Hematopoietic multipotent progenitor cell treated with erythropoietin and hydrocortisone succinate and interleukin-3 and kit ligand, for 6 days (in vitro differentiated cells): ENCODE measurements at regions not wholly inside any gene's neighbourhood (a gene's known extent, or its start where the extent isn't known, plus 50 kb on each side); places are given as distances from the start of the nearest gene placed in this dataset.
A peak's percentile ranks its signal among the peaks of the same experiment; 100 is the strongest.

ENCODE experiments used
- DNase-seq: peaks from one replicate; pipeline ENCODE4 v3.0.0-alpha.2; 2015

DNA sequence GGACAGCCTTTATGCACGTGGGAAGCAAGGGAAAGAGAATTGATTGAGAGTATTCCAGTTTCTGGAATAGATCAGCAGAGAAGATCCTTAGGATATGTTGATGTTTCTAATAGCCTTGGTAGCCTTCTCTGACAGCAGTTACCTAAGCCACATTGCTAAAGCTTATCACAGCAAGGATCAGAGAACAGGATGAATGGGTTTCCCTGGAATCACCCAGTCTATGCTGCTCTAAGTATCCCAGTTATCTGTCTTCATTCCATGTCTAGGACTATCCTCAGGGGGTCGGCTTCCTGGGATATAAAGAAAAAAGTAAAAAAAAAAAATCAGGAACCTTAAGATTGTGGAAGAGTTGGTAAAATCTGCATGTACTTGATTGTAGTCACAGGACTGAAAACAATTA lies 352.0 kb upstream of the AKR1E2 start:
- no peak for DNase-seq

GRCh38 chr10:4472190-4472904 lies 353.7 kb upstream of the AKR1E2 start:
- no peak for DNase-seq

- DNase-seq: no peak
These were observed 355.7 kb upstream of the AKR1E2 start for GRCh38 chr10:4470231-4470835.

DNA sequence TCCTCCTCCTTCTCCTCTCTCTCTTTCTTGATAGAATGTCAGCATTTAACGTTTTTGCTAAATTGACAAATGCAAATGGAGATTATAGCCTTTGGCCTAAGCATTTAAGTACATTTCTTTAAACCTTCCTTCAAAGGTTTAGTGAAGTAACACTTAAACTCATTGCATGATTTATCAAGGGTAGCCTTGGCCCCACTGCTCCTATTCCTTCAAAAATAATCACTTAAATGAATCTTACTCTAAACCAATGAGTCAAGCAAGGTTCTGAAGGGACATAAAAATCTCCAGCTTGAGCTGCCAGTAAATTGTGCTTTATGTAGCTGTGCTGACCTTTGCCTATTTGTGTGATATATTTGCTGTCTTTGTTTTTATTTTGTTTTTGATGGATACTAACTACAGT lies 358.5 kb upstream of the AKR1E2 start:
- DNase-seq: no peak

GRCh38 chr10:4460267-4460666 lies 365.7 kb upstream of the AKR1E2 start:
- no peak for DNase-seq

- DNase-seq: no peak
These were observed 366.5 kb upstream of the AKR1E2 start for GRCh38 chr10:4459531-4459930.

GRCh38 chr10:4457597-4457996 lies 368.4 kb upstream of the AKR1E2 start:
- no peak for DNase-seq

- DNase-seq: no peak
These were observed 369.2 kb upstream of the AKR1E2 start for GRCh38 chr10:4456776-4457175.

DNA sequence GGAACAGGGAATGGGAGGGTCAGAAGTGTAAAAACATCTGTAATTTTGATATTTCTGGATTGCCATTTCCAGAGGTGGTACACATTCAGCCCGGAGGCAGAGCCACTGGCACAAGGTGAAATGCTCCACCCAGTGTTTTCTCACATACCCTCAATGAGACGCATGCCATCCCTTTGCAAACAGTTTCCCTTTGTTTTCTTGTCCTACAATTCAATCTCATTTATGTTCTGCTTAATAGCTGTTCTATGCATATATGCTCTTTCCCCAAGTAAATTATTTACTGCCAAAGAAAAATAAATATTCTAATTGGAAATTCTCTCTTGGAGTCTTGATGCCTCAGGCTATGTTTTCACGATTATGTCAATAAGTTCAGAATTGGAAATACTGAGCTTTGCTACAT lies 369.7 kb upstream of the AKR1E2 start:
- no peak for DNase-seq

DNA sequence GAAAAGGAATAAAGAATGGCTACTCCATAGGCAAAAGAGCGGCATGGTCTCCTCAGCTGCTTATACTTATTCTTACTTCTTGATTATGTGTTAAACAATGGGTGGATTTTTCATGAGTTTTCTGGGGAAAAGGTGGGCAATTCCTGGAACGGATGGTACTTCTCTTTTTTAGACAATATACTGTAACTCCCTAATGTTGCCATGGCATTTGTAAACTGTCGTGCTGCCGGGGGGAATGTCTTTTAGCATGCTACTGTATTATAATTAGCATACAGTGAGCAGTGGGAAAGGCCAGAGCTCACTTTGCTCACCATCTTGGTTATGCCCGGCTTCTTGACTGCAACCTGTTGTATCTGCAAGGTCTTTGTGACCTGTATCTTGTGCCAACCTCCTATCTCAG lies 372.1 kb upstream of the AKR1E2 start:
- no peak for DNase-seq

DNA sequence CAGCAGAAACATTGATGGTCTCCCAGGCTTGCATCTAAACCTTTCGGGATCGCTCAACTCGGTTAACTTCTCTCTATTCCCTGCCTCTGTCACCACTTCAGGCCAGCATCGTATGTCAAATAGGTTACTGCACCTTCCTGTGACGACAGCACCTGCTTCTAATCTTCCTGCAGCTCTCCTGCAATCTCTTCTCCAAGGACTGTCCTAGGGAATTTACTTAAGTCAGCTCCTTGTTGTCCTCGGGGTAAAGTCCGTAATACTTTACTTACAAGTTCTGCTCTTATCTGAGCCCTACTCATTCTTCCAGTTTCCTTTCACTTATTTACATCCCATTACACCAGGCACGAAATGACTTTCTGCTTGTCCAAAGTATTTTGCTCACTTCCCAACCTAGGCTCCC lies 372.7 kb upstream of the AKR1E2 start:
- no peak for DNase-seq

DNA sequence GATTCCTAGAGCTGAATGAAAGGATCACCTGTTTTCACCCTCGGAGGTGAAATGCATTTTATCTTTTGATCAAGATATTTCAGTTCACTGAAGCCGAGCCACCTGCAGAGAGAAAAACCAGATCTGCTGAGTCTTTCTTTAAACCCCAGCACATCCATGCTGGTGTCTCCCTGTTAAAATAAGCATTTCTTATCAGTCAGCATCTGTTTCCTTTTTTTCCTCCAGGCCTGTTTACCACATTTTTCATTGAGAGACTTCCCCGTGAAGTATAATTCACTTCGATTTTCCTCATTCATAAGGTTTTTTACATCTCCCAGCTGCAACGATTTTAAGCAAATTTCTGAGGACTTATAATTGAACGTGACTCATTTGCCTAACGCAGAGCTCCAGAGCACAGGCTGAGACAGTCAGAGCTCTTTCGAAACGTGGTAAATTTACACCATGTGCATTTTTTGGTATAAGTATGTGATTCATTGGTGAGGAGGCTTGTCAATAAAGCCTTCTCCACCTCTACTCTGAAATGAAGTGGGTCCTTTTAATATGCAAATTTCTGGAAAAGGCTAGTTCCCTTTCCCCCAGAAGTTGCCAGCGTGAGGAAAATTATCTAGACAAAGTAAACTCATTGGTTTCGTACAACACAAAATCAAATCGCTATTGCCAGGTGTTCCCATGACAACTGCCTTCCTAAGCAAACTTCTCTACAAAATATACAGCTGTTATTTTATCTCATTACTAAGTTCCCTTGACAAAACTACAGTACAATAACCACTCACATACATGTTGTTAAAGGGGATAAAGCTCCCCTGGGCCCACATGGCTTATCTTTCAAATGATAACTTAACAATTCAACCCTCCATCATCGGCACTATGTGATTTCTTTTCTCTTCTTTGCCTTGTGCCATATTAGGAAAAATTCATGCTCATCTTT lies 374.8 kb upstream of the AKR1E2 start:
- peak; percentile 38 for DNase-seq

- no peak for DNase-seq
These were observed 375.8 kb upstream of the AKR1E2 start for GRCh38 chr10:4450169-4450568.

DNA sequence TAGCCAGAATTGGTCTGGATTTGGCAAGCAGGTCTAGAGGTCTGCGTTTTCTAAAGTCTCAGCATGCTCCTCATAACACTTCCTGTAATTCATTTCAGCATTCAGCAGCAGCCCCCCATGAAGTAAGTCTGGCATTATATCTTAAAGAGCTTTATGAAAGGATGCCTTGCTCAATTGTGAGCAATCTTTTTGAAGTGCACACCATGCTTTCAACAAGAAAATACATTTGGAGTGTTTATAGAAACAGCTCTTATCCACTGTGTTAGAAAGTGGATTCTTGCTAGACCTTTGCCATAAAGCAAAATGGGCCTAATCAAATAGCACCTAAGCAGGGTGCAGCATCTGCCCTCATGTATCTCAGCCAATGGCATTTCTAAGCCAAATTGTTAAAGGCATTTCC lies 378.0 kb upstream of the AKR1E2 start:
- DNase-seq: no peak

- DNase-seq: no peak
These were observed 382.6 kb upstream of the AKR1E2 start for GRCh38 chr10:4443419-4443818.

GRCh38 chr10:4442296-4442695 lies 383.7 kb upstream of the AKR1E2 start:
- no peak for DNase-seq

DNA sequence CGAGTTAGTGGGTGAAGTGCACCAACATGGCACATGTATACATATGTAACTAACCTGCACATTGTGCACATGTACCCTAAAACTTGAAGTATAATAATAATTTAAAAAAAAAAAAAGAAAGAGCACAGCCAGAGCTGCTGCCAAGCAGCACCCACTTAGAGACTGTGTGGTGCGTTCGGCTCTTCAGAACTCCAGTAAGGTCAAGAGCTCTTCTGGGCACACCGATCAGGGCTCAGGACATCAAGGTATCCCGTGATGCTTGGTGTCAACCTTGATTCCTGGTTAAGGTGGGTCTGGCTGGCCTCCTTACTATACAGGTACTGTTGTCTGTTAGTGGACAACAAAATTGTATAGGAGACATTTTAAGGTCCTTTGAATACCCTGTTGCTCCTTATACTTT lies 385.7 kb upstream of the AKR1E2 start:
- DNase-seq: no peak

DNA sequence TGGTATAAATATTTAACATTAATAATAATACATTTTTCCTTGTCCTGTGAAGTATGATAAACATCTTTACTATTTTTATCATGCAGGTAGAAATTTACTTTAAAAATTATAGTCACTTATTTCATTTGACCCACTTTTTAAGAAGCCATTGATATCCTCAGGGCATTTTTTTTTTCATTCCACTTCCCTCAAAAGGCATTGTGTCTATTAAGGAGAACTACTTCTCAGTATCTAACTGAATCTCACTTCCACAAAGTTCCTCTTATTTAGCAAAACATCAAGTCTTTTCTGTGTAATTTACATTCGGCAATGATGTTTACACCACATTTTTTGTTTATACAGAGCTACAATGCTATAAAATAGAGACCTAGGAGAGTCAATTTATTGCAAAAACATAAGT lies 388.2 kb upstream of the AKR1E2 start:
- DNase-seq: no peak

GRCh38 chr10:4437061-4437460 lies 388.9 kb upstream of the AKR1E2 start:
- no peak for DNase-seq

DNA sequence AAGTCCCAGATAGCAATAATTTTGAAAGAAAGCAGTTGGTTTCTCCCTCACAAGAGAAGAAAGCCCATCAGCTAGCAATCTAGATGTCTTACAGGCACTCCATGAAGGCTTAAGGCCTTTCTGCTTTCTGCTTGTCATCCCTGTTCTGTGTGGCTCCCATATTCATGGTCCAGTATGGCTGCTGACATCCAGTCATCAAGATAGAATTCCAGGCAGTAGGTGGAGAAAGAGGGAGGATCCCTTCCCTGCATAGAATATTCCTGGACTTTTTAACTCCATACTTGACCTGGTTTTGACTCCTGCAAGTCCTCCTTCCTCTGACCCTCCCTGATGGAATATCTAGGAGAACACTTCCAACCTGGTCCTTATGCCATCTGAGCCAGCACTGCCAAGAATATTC lies 389.9 kb upstream of the AKR1E2 start:
- DNase-seq: no peak

GRCh38 chr10:4434516-4435071 lies 391.4 kb upstream of the AKR1E2 start:
- no peak for DNase-seq

DNA sequence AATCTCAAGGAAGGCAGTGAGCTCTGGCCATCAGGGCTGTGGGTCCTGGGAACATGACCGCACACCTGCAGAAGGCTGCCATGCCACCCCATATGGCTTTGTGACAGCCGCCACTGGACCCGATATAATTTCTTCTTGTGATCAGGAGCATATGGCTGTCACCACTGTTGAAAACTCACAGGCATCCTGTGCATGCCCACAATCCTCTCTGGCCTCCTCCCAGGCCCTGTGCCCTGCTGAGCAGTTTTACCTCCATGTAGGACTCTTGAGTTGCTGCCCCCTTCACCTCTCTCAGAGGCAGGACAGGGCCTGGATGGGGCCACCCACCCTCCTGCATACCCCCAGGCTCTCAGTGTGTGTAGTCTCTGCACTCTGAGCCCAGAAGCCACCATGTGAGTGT lies 391.9 kb upstream of the AKR1E2 start:
- DNase-seq: no peak

DNA sequence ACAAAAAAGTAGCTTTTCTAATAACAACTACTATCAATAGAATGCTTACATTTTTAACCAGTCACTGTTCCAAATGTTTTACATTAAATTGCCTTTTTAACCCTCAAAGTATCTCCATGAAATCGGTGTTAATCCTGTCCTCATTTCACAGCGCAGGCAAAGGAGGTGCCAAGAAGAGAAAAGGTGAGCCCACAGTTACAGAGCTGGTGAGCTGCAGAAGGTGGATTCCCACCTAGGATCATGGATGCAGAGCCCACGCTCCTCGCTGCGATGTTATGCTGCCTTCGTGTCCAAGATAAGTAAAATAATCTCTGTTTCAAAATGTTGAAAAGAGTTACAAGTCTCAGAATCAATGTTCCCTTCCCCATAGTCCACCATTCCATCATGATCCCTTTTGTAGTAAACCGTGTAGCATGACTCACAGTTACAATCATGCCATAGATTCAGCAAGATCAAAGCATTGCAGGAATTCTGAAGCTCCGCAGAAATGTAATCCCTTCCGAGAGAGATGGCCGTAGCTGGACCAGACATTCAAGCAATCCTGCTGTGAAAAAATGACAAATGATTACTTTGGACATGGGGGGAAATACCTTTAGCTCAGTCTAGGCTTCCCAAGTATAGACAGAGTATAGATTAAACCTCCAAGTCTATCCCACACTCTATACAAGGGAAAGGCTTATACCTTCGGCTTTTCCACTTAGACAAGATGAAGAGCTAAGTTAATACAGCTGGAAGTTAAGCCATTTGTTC lies 394.7 kb upstream of the AKR1E2 start:
- DNase-seq: no peak
